ENCODE measurements at regions not wholly inside any gene's neighbourhood (a gene's known extent, or its start where the extent isn't known, plus 50 kb on each side); places are given as distances from the start of the nearest gene placed in this dataset.

GRCh38 chrX:4932790-4933189 is 1219.3 kb upstream of the PRKX start:
- FAIRE-seq (no peak), DNase-seq (ENCODE audit: extremely low read depth in 1 of 4, low spot score in 3 of 4) (no peak), ATAC-seq (no peak)
- Histone ChIP-seq H3K27me3 (ENCODE audit: control insufficient read depth in 2 of 2, insufficient read depth in 2 of 2, low read length in 2 of 2) (no peaks in the 10 kb centered on the region), H3K4me3 (no peak overlapping the region), H3K9me1 (ENCODE audit: control insufficient read depth, insufficient read depth, low read length) (no peaks in the 10 kb centered on the region), H3K36me3 (ENCODE audit: control insufficient read depth, insufficient read depth, low read length) (no peaks in the 10 kb centered on the region), H3K27ac (ENCODE audit: extremely low read depth, low read depth, low read length) (no peak overlapping the region), H3K9me3 (replicated peaks; ENCODE audit: control insufficient read depth, insufficient read depth, low read depth, low read length) (no peaks in the 10 kb centered on the region), H4K20me1 (replicated peaks; ENCODE audit: control insufficient read depth, insufficient read depth, low read length) (no peaks in the 10 kb centered on the region), H3K4me2 (ENCODE audit: insufficient read depth, low read length) (no peak overlapping the region), H3K79me2 (ENCODE audit: control insufficient read depth, insufficient read depth, low read length) (no peaks in the 10 kb centered on the region), H3K4me1 (replicated peaks in 1 of 2; ENCODE audit: control insufficient read depth in 2 of 2, insufficient read depth in 2 of 2, low read length in 2 of 2) (no peaks in the 10 kb centered on the region), H3K9ac (ENCODE audit: insufficient read depth in 1 of 2, low read depth in 2 of 2, low read length in 2 of 2) (no peak overlapping the region), H2AFZ (ENCODE audit: low read depth, low read length) (no peak overlapping the region)
- TF ChIP-seq, protein P1, sequence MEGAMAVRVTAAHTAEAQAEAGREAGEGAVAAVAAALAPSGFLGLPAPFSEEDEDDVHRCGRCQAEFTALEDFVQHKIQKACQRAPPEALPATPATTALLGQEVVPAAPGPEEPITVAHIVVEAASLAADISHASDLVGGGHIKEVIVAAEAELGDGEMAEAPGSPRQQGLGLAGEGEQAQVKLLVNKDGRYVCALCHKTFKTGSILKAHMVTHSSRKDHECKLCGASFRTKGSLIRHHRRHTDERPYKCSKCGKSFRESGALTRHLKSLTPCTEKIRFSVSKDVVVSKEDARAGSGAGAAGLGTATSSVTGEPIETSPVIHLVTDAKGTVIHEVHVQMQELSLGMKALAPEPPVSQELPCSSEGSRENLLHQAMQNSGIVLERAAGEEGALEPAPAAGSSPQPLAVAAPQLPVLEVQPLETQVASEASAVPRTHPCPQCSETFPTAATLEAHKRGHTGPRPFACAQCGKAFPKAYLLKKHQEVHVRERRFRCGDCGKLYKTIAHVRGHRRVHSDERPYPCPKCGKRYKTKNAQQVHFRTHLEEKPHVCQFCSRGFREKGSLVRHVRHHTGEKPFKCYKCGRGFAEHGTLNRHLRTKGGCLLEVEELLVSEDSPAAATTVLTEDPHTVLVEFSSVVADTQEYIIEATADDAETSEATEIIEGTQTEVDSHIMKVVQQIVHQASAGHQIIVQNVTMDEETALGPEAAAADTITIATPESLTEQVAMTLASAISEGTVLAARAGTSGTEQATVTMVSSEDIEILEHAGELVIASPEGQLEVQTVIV (CRISPR knock-in tag; IDR thresholded peaks at IDR 0.05; ENCODE audit: borderline replicate concordance) = no peak
- WGBS (ENCODE audit: insufficient coverage, low coverage, missing lambda C conversion rate) = 0% methylated on average over 5 of the region's 5 CpGs
- intact Hi-C loops (cut with micrococcal nuclease) (no loop called here), in situ Hi-C loops (cut with MboI) (no loop called here)
- CTCF ChIA-PET (ENCODE audit: low intra/inter-chr PET ratio) = no interaction called here
- BruUV-seq (replicated peaks) = no TSS peak
- POLR2A ChIA-PET = interaction anchor here (0.5 kb wide), 1 partner anchor 86 kb away, joined by 4 read pairs; no protein-coding TSS in a partner anchor

DNA sequence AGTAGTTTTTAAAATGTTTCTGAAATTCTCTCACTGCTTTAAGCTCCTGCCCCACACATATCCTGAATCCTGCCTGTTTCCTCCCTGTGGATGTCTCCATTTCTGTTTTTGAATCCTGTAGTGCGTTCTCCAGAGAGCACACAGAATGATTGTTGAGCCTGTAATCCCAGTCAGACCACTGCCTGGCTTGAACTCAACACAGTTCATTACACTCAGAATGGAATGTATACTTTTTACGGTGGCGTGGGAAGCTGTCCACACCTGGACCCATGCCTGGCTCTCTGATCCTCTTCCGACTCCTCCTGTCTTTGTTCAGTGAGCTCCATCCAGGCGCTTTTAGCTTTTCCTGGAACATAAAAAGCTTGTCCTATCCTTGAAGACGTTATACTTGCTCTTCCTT is 1217.0 kb upstream of the PRKX start:
- 0% methylated on average over 6 of the region's 6 CpGs for WGBS (ENCODE audit: insufficient coverage, low coverage, missing lambda C conversion rate)
- no peak overlapping the region for H3K4me2 ChIP-seq (ENCODE audit: insufficient read depth, low read length)
- no peak for ATAC-seq
- FAIRE-seq = no peak
- H3K27me3 ChIP-seq (ENCODE audit: control insufficient read depth in 2 of 2, insufficient read depth in 2 of 2, low read length in 2 of 2) = no peaks in the 10 kb centered on the region
- no peak overlapping the region for H3K4me3 ChIP-seq
- no TSS peak for BruUV-seq (replicated peaks)
- H3K9ac ChIP-seq (ENCODE audit: insufficient read depth in 1 of 2, low read depth in 2 of 2, low read length in 2 of 2) = no peak overlapping the region
- no peaks in the 10 kb centered on the region for H3K9me1 ChIP-seq (ENCODE audit: control insufficient read depth, insufficient read depth, low read length)
- H2AFZ ChIP-seq (ENCODE audit: low read depth, low read length) = no peak overlapping the region
- no peaks in the 10 kb centered on the region for H3K4me1 ChIP-seq (replicated peaks in 1 of 2; ENCODE audit: control insufficient read depth in 2 of 2, insufficient read depth in 2 of 2, low read length in 2 of 2)
- no peaks in the 10 kb centered on the region for H4K20me1 ChIP-seq (replicated peaks; ENCODE audit: control insufficient read depth, insufficient read depth, low read length)
- H3K9me3 ChIP-seq (replicated peaks; ENCODE audit: control insufficient read depth, insufficient read depth, low read depth, low read length) = no peaks in the 10 kb centered on the region
- intact Hi-C loops (cut with micrococcal nuclease) = no loop called here
- no peak overlapping the region for H3K27ac ChIP-seq (ENCODE audit: extremely low read depth, low read depth, low read length)
- no peak for DNase-seq (ENCODE audit: extremely low read depth in 1 of 4, low spot score in 3 of 4)
- POLR2A ChIA-PET = no interaction called here
- TF ChIP-seq TAF7 (tag; IDR thresholded peaks at IDR 0.05) (no peak), HNRNPK (IDR thresholded peaks at IDR 0.05; ENCODE audit: low read depth, low read length, poor library complexity, severe bottlenecking) (no peak), NFXL1 (CRISPR knock-in tag; IDR thresholded peaks at IDR 0.05) (no peak), NR3C1 (CRISPR knock-in tag; IDR thresholded peaks at IDR 0.05) (no peak), ZFX (CRISPR knock-in tag; IDR thresholded peaks at IDR 0.05) (no peak)
- TF ChIP-seq, protein P2, sequence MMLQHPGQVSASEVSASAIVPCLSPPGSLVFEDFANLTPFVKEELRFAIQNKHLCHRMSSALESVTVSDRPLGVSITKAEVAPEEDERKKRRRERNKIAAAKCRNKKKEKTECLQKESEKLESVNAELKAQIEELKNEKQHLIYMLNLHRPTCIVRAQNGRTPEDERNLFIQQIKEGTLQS (IDR thresholded peaks at IDR 0.05) = no peak
- TF ChIP-seq, protein P2 (CRISPR knock-in tag; conservative IDR thresholded peaks at IDR 0.05) = no peak
- CTCF ChIA-PET (ENCODE audit: low intra/inter-chr PET ratio) = no interaction called here
- in situ Hi-C loops (cut with MboI) = no loop called here
- H3K36me3 ChIP-seq (ENCODE audit: control insufficient read depth, insufficient read depth, low read length) = no peaks in the 10 kb centered on the region
- no peaks in the 10 kb centered on the region for H3K79me2 ChIP-seq (ENCODE audit: control insufficient read depth, insufficient read depth, low read length)
